ENCODE measurements at regions not wholly inside any gene's neighbourhood (a gene's known extent, or its start where the extent isn't known, plus 50 kb on each side); places are given as distances from the start of the nearest gene placed in this dataset.

DNA sequence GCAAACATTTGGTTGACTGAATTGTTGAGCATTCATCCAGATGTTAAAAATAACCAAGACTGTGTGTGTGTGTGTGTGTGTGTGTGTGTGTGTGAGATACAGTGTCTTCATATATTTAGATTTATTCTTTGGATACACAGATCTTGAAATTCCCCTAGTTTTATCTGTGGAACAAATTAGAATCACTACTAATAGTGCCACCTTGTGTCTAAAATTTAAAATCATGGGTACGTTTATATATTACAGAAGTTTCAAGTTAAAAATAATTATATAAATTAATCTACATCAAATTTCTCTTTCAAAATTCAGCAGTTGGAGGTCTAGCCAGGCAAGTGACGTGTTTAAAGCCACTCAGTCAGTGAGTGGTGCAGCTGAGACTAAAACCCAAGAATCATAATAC, 1566.2 kb upstream of the TENM4 start:
- Histone ChIP-seq H3K27me3 (ENCODE audit: control insufficient read depth, insufficient read depth, low read length) (no peaks in the 10 kb centered on the region), H3K4me3 (ENCODE audit: low read depth, low read length) (no peak overlapping the region), H3K9me3 (ENCODE audit: control insufficient read depth, insufficient read depth, low read length) (no peaks in the 10 kb centered on the region), H3K27ac (ENCODE audit: low read depth, low read length) (no peak overlapping the region)
- no peak for DNase-seq (ENCODE audit: low read depth, low spot score)
- peak; percentile 35 for TF ChIP-seq CTCF (IDR thresholded peaks at IDR 0.05; ENCODE audit: low read depth, low read length)
- CTCF ChIA-PET = no interaction called here
- POLR2A ChIA-PET = no interaction called here

DNA sequence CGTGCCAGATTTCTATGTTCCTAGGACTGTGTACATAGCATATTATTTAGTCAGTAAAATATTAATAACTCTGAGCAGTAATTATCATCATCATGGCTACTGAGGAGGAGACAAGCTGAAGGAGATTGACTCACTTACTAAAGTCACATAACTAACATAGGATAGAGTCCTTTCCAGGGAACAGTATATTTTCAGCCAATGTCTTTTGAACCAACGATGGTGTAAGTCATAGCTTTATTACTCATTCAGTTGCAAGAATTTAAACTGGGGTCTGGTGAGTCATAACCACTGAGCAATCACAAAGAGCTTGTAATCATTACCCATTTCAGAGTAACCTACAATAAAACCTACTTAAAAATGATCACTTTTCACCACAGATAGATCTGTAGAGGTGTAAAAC, 1564.8 kb upstream of the TENM4 start:
- DNase-seq (ENCODE audit: low read depth, low spot score) = peak; percentile 63
- H3K9me3 ChIP-seq (ENCODE audit: control insufficient read depth, insufficient read depth, low read length) = no peaks in the 10 kb centered on the region
- ChIA-PET CTCF (no interaction called here), POLR2A (no interaction called here)
- H3K27me3 ChIP-seq (ENCODE audit: control insufficient read depth, insufficient read depth, low read length) = no peaks in the 10 kb centered on the region
- no peak overlapping the region for H3K4me3 ChIP-seq (ENCODE audit: low read depth, low read length)
- TF ChIP-seq CTCF (IDR thresholded peaks at IDR 0.05; ENCODE audit: low read depth, low read length) = no peak
- no peak overlapping the region for H3K27ac ChIP-seq (ENCODE audit: low read depth, low read length)

DNA sequence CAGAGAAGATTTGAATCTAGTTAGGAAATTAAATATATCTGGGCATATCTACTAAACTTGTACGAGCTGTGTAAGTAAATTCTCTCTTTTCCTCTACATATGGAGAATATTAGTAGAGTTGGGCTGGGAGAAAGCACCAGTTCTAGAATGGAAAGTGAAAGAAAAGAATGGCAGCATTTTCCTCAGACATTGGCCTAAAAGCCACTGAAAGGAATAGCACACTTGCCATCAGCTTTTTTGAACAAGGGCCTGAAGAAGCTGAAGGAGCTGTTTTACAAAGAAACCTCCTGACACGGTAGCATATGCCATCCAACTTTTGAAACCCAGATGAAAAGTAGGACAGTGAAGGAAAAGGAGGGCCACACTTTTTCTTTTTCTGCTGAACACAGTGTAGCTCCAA, 1563.7 kb upstream of the TENM4 start:
- ChIA-PET CTCF (no interaction called here), POLR2A (no interaction called here)
- DNase-seq (ENCODE audit: low read depth, low spot score) = no peak
- H3K4me3 ChIP-seq (ENCODE audit: low read depth, low read length) = no peak overlapping the region
- no peak overlapping the region for H3K27ac ChIP-seq (ENCODE audit: low read depth, low read length)
- no peaks in the 10 kb centered on the region for H3K27me3 ChIP-seq (ENCODE audit: control insufficient read depth, insufficient read depth, low read length)
- no peaks in the 10 kb centered on the region for H3K9me3 ChIP-seq (ENCODE audit: control insufficient read depth, insufficient read depth, low read length)
- no peak for TF ChIP-seq CTCF (IDR thresholded peaks at IDR 0.05; ENCODE audit: low read depth, low read length)

- POLR2A ChIA-PET = no interaction called here
Measured at GRCh38 chr11:81002374-81002773, 1561.5 kb upstream of the TENM4 start.

GRCh38 chr11:81000735-81001134, 1559.9 kb upstream of the TENM4 start:
- POLR2A ChIA-PET = no interaction called here
- DNase-seq (ENCODE audit: low read depth, low spot score) = no peak
- TF ChIP-seq CTCF (IDR thresholded peaks at IDR 0.05; ENCODE audit: low read depth, low read length) = no peak
- CTCF ChIA-PET = no interaction called here
- Histone ChIP-seq H3K27me3 (ENCODE audit: control insufficient read depth, insufficient read depth, low read length) (no peaks in the 10 kb centered on the region), H3K9me3 (ENCODE audit: control insufficient read depth, insufficient read depth, low read length) (no peaks in the 10 kb centered on the region), H3K4me3 (ENCODE audit: low read depth, low read length) (no peak overlapping the region), H3K27ac (ENCODE audit: low read depth, low read length) (no peak overlapping the region)

More at GRCh38 chr11:81002374-81002773, 1561.5 kb upstream of the TENM4 start:
- no peak for TF ChIP-seq CTCF (IDR thresholded peaks at IDR 0.05; ENCODE audit: low read depth, low read length)
- DNase-seq (ENCODE audit: low read depth, low spot score) = no peak
- CTCF ChIA-PET = no interaction called here
- no peak overlapping the region for H3K27ac ChIP-seq (ENCODE audit: low read depth, low read length)
- H3K4me3 ChIP-seq (ENCODE audit: low read depth, low read length) = no peak overlapping the region
- H3K9me3 ChIP-seq (ENCODE audit: control insufficient read depth, insufficient read depth, low read length) = no peaks in the 10 kb centered on the region
- no peaks in the 10 kb centered on the region for H3K27me3 ChIP-seq (ENCODE audit: control insufficient read depth, insufficient read depth, low read length)
